Astrocyte (in vitro differentiated cells and primary cell): ENCODE measurements at regions not wholly inside any gene's neighbourhood (a gene's known extent, or its start where the extent isn't known, plus 50 kb on each side); places are given as distances from the start of the nearest gene placed in this dataset.

Experiments used
- EZH2 ChIP-seq: IDR thresholded peaks from 2 replicates; pipeline ENCODE4 v1.6.1; 2012; ENCODE audit warnings: mild to moderate bottlenecking, low read length, inconsistent platforms; ENCODE audit not compliant: insufficient read depth
- TF ChIP-seq, protein P1 (sequence below): IDR thresholded peaks from 2 replicates; pipeline ENCODE4 v1.5.1; 2011; ENCODE audit warnings: low read depth, mild to moderate bottlenecking, inconsistent platforms, low read length, moderate library complexity; ENCODE audit not compliant: insufficient read depth

DNA sequence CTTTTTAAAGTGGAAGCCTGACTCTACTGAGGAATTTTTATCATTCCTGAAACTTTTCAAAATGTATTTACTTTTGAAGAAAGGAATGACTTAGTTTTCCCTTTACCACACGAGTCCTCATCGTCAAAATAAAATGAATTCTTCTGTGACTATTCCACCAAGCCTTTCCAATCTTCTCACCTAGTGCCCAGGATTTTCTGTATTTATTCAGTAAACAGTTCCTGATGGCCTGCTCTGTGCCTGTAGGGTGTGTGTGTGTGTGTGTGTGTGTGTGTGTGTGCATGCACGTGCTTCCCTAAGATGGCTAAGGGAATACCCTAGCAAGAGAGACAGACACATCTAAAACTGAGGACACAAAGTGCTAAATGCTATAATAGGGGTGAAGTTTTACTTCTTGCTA is 395.0 kb upstream of the USP24 start:
- TF ChIP-seq, protein P1, sequence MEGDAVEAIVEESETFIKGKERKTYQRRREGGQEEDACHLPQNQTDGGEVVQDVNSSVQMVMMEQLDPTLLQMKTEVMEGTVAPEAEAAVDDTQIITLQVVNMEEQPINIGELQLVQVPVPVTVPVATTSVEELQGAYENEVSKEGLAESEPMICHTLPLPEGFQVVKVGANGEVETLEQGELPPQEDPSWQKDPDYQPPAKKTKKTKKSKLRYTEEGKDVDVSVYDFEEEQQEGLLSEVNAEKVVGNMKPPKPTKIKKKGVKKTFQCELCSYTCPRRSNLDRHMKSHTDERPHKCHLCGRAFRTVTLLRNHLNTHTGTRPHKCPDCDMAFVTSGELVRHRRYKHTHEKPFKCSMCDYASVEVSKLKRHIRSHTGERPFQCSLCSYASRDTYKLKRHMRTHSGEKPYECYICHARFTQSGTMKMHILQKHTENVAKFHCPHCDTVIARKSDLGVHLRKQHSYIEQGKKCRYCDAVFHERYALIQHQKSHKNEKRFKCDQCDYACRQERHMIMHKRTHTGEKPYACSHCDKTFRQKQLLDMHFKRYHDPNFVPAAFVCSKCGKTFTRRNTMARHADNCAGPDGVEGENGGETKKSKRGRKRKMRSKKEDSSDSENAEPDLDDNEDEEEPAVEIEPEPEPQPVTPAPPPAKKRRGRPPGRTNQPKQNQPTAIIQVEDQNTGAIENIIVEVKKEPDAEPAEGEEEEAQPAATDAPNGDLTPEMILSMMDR, result no peak
- no peak for TF ChIP-seq EZH2
